Panc1 (cell line): ENCODE measurements at regions not wholly inside any gene's neighbourhood (a gene's known extent, or its start where the extent isn't known, plus 50 kb on each side); places are given as distances from the start of the nearest gene placed in this dataset.

ENCODE experiments used
- ATAC-seq: fragments of 200-7000 bp; cut with Tn5 transposase; 2 replicates; pipeline ENCODE4 v1.9.1; 2020; ENCODE audit warnings: mild to moderate bottlenecking, moderate library complexity
- BruUV-seq: library from RNA; stranded (reverse); fragments of 400-500 nt; replicated peaks from 2 replicates; lab custom pipeline; 2021; lab: Mats Ljungman, UMichigan
- CTCF ChIA-PET: fragments of 300-600 bp; sonication (Branson Sonifier 250); formaldehyde crosslinking; loops from one replicate; lab custom pipeline; 2022; ENCODE audit warnings: antibody characterized with exemption; lab: Charles Lee
- POLR2A ChIA-PET: fragments of 300-600 bp; sonication (Branson Sonifier 250); formaldehyde crosslinking; loops from one replicate; lab custom pipeline; 2022; ENCODE audit warnings: antibody characterized with exemption; lab: Charles Lee
- DNase-seq: peaks from one replicate; pipeline ENCODE4 v3.0.0-alpha.2; 2010; ENCODE audit warnings: low read depth, low spot score
- H3K27ac ChIP-seq: 2 replicates; pipeline ENCODE4 v1.5.1; 2011; ENCODE audit warnings: mild to moderate bottlenecking, low read length, inconsistent platforms
- H3K27me3 ChIP-seq: fragments of 200-500 bp; sonication (Bioruptor generic); 2 replicates; pipeline ENCODE4 v1.6.0; 2014; ENCODE audit warnings: low read length, inconsistent platforms; ENCODE audit not compliant: control insufficient read depth, insufficient read depth
- H3K36me3 ChIP-seq: fragments of 200-500 bp; sonication (Bioruptor generic); 2 replicates; pipeline ENCODE4 v1.5.1; 2014; ENCODE audit warnings: inconsistent platforms, mild to moderate bottlenecking, low read length, moderate library complexity; ENCODE audit not compliant: control insufficient read depth, insufficient read depth
- H3K4me1 ChIP-seq: 2 replicates; pipeline ENCODE4 v1.5.1; 2011; ENCODE audit warnings: inconsistent platforms, mild to moderate bottlenecking, low read length, moderate library complexity; ENCODE audit not compliant: control insufficient read depth, insufficient read depth
- H3K4me3 ChIP-seq, 2 experiments: 2 replicates each; pipeline ENCODE4 v1.5.1; 2011 to 2012; ENCODE audit warnings: low read depth in 2 of 2, low read length in 2 of 2, mild to moderate bottlenecking in 2 of 2, inconsistent platforms in 1 of 2, moderate library complexity in 1 of 2
- H3K9me3 ChIP-seq: fragments of 200-500 bp; sonication (Bioruptor generic); 2 replicates; pipeline ENCODE4 v1.5.1; 2014; ENCODE audit warnings: low read depth, mild to moderate bottlenecking, inconsistent platforms, low read length, moderate library complexity; ENCODE audit not compliant: control insufficient read depth, insufficient read depth
- CTCF ChIP-seq: fragments of 450-650 bp; IDR thresholded peaks from 2 replicates; pipeline ENCODE4 v1.5.1; 2017; ENCODE audit warnings: mild to moderate bottlenecking
- POLR2AphosphoS5 ChIP-seq: IDR thresholded peaks from 2 replicates; pipeline ENCODE4 v1.6.1; 2012; ENCODE audit warnings: mild to moderate bottlenecking, low read depth, low read length, moderate library complexity
- SIN3A ChIP-seq: IDR thresholded peaks from 2 replicates; pipeline ENCODE4 v1.6.1; 2012; ENCODE audit warnings: low read depth, mild to moderate bottlenecking, low read length, moderate library complexity, borderline replicate concordance; ENCODE audit not compliant: insufficient read depth
- TCF7L2 ChIP-seq: IDR thresholded peaks from 2 replicates; pipeline ENCODE4 v1.6.1; 2011; ENCODE audit warnings: mild to moderate bottlenecking, low read depth, low read length, inconsistent platforms
- in situ Hi-C: cut with HindIII; loops from 2 replicates; pipeline ENCODE4 v1.10.0; 2016; ENCODE audit warnings: low sequenced_read_pairs, low pct_unique_long_range_greater_than_20kb
- intact Hi-C: fragments of 100-400 bp; cut with micrococcal nuclease; formaldehyde crosslinking; loops from one replicate; pipeline ENCODE4 v1.10.0; 2022; ENCODE audit not compliant: unreplicated experiment
- TF ChIP-seq, protein P1 (sequence below), 2 experiments: IDR thresholded peaks; 2 replicates each; pipeline ENCODE4 v1.6.1; 2011 to 2012; ENCODE audit warnings: low read depth in 2 of 2, control low read depth in 1 of 2, low read length in 1 of 2, mild to moderate bottlenecking in 1 of 2, moderate library complexity in 1 of 2; ENCODE audit not compliant: insufficient read depth in 1 of 2

DNA sequence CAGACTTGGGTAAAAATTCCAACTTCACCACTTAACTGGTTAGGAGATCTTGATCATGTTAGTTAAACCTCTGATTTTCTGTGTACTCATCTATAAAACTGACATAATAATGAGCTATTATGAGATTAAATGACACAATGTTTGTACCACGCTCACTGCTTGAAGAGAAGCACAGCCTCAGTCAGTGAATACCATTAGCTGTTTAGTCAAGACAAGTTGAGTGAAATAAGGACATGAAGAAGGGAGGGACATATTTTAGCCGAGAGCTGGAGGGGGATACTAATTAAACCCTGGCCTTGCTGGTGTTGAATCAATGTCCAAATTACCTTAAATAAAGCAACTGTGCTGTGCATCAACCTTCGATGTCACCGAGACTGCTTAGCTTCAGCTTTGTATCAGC is 105.1 kb upstream of the TOX3 start:
- TF ChIP-seq POLR2AphosphoS5 = no peak
- no peak for TF ChIP-seq CTCF
- TF ChIP-seq SIN3A = no peak
- no peak for TF ChIP-seq TCF7L2
- TF ChIP-seq, protein P1, sequence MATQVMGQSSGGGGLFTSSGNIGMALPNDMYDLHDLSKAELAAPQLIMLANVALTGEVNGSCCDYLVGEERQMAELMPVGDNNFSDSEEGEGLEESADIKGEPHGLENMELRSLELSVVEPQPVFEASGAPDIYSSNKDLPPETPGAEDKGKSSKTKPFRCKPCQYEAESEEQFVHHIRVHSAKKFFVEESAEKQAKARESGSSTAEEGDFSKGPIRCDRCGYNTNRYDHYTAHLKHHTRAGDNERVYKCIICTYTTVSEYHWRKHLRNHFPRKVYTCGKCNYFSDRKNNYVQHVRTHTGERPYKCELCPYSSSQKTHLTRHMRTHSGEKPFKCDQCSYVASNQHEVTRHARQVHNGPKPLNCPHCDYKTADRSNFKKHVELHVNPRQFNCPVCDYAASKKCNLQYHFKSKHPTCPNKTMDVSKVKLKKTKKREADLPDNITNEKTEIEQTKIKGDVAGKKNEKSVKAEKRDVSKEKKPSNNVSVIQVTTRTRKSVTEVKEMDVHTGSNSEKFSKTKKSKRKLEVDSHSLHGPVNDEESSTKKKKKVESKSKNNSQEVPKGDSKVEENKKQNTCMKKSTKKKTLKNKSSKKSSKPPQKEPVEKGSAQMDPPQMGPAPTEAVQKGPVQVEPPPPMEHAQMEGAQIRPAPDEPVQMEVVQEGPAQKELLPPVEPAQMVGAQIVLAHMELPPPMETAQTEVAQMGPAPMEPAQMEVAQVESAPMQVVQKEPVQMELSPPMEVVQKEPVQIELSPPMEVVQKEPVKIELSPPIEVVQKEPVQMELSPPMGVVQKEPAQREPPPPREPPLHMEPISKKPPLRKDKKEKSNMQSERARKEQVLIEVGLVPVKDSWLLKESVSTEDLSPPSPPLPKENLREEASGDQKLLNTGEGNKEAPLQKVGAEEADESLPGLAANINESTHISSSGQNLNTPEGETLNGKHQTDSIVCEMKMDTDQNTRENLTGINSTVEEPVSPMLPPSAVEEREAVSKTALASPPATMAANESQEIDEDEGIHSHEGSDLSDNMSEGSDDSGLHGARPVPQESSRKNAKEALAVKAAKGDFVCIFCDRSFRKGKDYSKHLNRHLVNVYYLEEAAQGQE (IDR thresholded peaks at IDR 0.05; ENCODE audit: insufficient read depth in 1 of 2, low read depth in 2 of 2, low read length in 1 of 2) = no peak
- Histone ChIP-seq H3K27ac (no peak overlapping the region), H3K27me3 (no peaks in the 10 kb centered on the region), H3K4me3 (no peak overlapping the region), H3K4me1 (no peaks in the 10 kb centered on the region), H3K9me3 (no peaks in the 10 kb centered on the region), H3K36me3 (no peaks in the 10 kb centered on the region)
- no peak for ATAC-seq
- ChIA-PET POLR2A (no interaction called here), CTCF (no interaction called here)
- in situ Hi-C loops = no loop called here
- DNase-seq = no peak
- no TSS peak for BruUV-seq
- intact Hi-C loops = no loop called here

DNA sequence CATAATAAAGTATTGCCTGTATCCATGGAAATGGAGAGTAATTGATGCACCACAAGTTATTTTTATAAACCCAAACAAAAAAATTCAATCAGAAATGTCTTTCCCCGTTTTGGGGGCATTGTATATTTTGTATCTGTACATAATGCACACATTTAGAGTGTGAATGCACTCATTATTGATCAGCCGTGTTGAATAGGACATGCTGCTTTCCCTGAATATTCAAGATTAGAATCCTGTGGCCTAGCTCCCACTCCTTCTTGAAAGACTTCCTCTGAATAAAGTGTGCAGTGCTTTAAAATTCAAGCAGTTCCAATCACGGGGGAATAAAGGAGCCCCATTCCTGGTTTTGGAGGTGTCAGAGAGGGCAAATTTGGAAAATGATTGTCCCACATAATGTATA is 103.8 kb upstream of the TOX3 start:
- Histone ChIP-seq H3K27ac (no peak overlapping the region), H3K4me3 (no peak overlapping the region), H3K4me1 (no peaks in the 10 kb centered on the region), H3K9me3 (no peaks in the 10 kb centered on the region), H3K36me3 (no peaks in the 10 kb centered on the region), H3K27me3 (no peaks in the 10 kb centered on the region)
- no TSS peak for BruUV-seq
- ChIA-PET POLR2A (no interaction called here), CTCF (no interaction called here)
- in situ Hi-C loops (no loop called here), intact Hi-C loops (no loop called here)
- TF ChIP-seq, protein P1 (IDR thresholded peaks at IDR 0.05; ENCODE audit: insufficient read depth in 1 of 2, low read depth in 2 of 2, low read length in 1 of 2) = no peak
- TF ChIP-seq SIN3A (no peak), POLR2AphosphoS5 (no peak), CTCF (no peak), TCF7L2 (no peak)
- ATAC-seq (no peak), DNase-seq (no peak)
